Hepatocyte (in vitro differentiated cells): ENCODE measurements at regions not wholly inside any gene's neighbourhood (a gene's known extent, or its start where the extent isn't known, plus 50 kb on each side); places are given as distances from the start of the nearest gene placed in this dataset.

Experiments
- EZH2 ChIP-seq: fragments of 200-600 bp; sonication (generic); IDR thresholded peaks from 2 replicates; pipeline ENCODE4 v1.6.1; 2016; ENCODE audit warnings: antibody characterized with exemption, mild to moderate bottlenecking, borderline replicate concordance
- EZH2phosphoT487 ChIP-seq: fragments of 200-600 bp; sonication (generic); IDR thresholded peaks from one replicate; pipeline ENCODE4 v1.6.1; 2018; ENCODE audit warnings: antibody characterized with exemption, mild to moderate bottlenecking, low read depth, moderate library complexity; ENCODE audit not compliant: unreplicated experiment, severe bottlenecking
- TF ChIP-seq, protein P1 (sequence below): fragments of 200-600 bp; sonication (generic); IDR thresholded peaks from 2 replicates; pipeline ENCODE4 v1.5.1; 2016; ENCODE audit warnings: antibody characterized with exemption, mild to moderate bottlenecking; ENCODE audit not compliant: poor library complexity

DNA sequence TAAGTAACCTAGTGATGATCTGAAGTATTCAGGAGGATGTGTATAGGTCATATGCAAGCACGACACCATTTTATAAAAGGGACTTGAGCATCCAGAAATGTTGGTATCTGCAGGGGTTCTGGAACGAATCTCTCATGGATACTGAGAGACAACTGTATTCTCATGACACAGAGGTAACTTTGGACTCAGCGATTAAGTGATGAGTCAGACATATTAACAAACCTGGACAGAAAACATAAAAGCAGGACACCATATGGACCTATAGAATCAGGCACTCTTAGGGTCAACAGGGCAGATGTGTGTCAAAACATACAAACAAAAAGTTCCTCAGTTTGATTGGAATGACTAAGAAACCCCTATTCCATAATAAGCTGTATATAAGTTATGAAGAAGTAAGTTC lies 248.1 kb downstream of the ANKRD7 start:
- TF ChIP-seq, protein P1, sequence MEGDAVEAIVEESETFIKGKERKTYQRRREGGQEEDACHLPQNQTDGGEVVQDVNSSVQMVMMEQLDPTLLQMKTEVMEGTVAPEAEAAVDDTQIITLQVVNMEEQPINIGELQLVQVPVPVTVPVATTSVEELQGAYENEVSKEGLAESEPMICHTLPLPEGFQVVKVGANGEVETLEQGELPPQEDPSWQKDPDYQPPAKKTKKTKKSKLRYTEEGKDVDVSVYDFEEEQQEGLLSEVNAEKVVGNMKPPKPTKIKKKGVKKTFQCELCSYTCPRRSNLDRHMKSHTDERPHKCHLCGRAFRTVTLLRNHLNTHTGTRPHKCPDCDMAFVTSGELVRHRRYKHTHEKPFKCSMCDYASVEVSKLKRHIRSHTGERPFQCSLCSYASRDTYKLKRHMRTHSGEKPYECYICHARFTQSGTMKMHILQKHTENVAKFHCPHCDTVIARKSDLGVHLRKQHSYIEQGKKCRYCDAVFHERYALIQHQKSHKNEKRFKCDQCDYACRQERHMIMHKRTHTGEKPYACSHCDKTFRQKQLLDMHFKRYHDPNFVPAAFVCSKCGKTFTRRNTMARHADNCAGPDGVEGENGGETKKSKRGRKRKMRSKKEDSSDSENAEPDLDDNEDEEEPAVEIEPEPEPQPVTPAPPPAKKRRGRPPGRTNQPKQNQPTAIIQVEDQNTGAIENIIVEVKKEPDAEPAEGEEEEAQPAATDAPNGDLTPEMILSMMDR: no peak
- TF ChIP-seq EZH2 (no peak), EZH2phosphoT487 (no peak)
